ENCODE measurements at regions not wholly inside any gene's neighbourhood (a gene's known extent, or its start where the extent isn't known, plus 50 kb on each side); places are given as distances from the start of the nearest gene placed in this dataset.

GRCh38 chr10:71031603-71032002 is 143.2 kb upstream of the PCBD1 start:
- no peak for TF ChIP-seq CTCF (conservative IDR thresholded peaks at IDR 0.05; ENCODE audit: low read length)
- no peak for DNase-seq (ENCODE audit: low read depth)
- H3K4me3 ChIP-seq (ENCODE audit: low read length), result no peak overlapping the region

- TF ChIP-seq CTCF (conservative IDR thresholded peaks at IDR 0.05; ENCODE audit: low read length), result no peak
- no peak for DNase-seq (ENCODE audit: low read depth)
- no peak overlapping the region for H3K4me3 ChIP-seq (ENCODE audit: low read length)
Observed at GRCh38 chr10:71032887-71033286, 144.5 kb upstream of the PCBD1 start.

- DNase-seq (ENCODE audit: low read depth), result no peak
- no peak overlapping the region for H3K4me3 ChIP-seq (ENCODE audit: low read length)
- no peak for TF ChIP-seq CTCF (conservative IDR thresholded peaks at IDR 0.05; ENCODE audit: low read length)
Observed at GRCh38 chr10:71033396-71033980, 145.1 kb upstream of the PCBD1 start.

GRCh38 chr10:71035511-71036296 is 147.3 kb upstream of the PCBD1 start:
- TF ChIP-seq CTCF (conservative IDR thresholded peaks at IDR 0.05; ENCODE audit: low read length), result no peak
- no peak for DNase-seq (ENCODE audit: low read depth)
- H3K4me3 ChIP-seq (ENCODE audit: low read length), result no peak overlapping the region

GRCh38 chr10:71036297-71036966 is 148.1 kb upstream of the PCBD1 start:
- no peak for DNase-seq (ENCODE audit: low read depth)
- TF ChIP-seq CTCF (conservative IDR thresholded peaks at IDR 0.05; ENCODE audit: low read length), result no peak

GRCh38 chr10:71038091-71038633 is 149.8 kb upstream of the PCBD1 start:
- no peak for TF ChIP-seq CTCF (conservative IDR thresholded peaks at IDR 0.05; ENCODE audit: low read length)
- no peak overlapping the region for H3K4me3 ChIP-seq (ENCODE audit: low read length)
- no peak for DNase-seq (ENCODE audit: low read depth)

More at GRCh38 chr10:71036297-71036966, 148.1 kb upstream of the PCBD1 start:
- no peak overlapping the region for H3K4me3 ChIP-seq (ENCODE audit: low read length)
